ENCODE measurements at regions not wholly inside any gene's neighbourhood (a gene's known extent, or its start where the extent isn't known, plus 50 kb on each side); places are given as distances from the start of the nearest gene placed in this dataset.

GRCh38 chr13:111844222-111844671 lies 222.7 kb upstream of the SOX1 start:
- Mint-ChIP-seq H3K9me3 (peaks cover 20% of the 10 kb centered on the region), H3K27me3 (ENCODE audit: low read depth, poor library complexity) (peaks cover 27% of the 10 kb centered on the region), H3K27ac (no peak overlapping the region), H3K4me3 (no peak overlapping the region), H3K36me3 (ENCODE audit: low read depth) (no peaks in the 10 kb centered on the region), H3K4me1 (peaks cover 11% of the 10 kb centered on the region)
- TF ChIP-seq CTCF (IDR thresholded peaks at IDR 0.05) = no peak
- no peak for DNase-seq

GRCh38 chr13:111844682-111845081 lies 222.3 kb upstream of the SOX1 start:
- peaks cover 12% of the 10 kb centered on the region for H3K4me1 Mint-ChIP-seq
- DNase-seq = no peak
- H3K36me3 Mint-ChIP-seq (ENCODE audit: low read depth) = no peaks in the 10 kb centered on the region
- TF ChIP-seq CTCF (IDR thresholded peaks at IDR 0.05) = no peak
- H3K9me3 Mint-ChIP-seq = peaks cover 20% of the 10 kb centered on the region
- H3K27ac Mint-ChIP-seq = no peak overlapping the region
- H3K27me3 Mint-ChIP-seq (ENCODE audit: low read depth, poor library complexity) = peaks cover 28% of the 10 kb centered on the region
- no peak overlapping the region for H3K4me3 Mint-ChIP-seq

GRCh38 chr13:111845621-111846351 lies 221.2 kb upstream of the SOX1 start:
- H3K36me3 Mint-ChIP-seq (ENCODE audit: low read depth) = no peaks in the 10 kb centered on the region
- peaks cover 20% of the 10 kb centered on the region for H3K4me1 Mint-ChIP-seq
- TF ChIP-seq CTCF (IDR thresholded peaks at IDR 0.05) = no peak
- H3K27me3 Mint-ChIP-seq (ENCODE audit: low read depth, poor library complexity) = peaks cover 39% of the 10 kb centered on the region
- H3K9me3 Mint-ChIP-seq = peaks cover 20% of the 10 kb centered on the region
- no peak overlapping the region for H3K27ac Mint-ChIP-seq
- no peak overlapping the region for H3K4me3 Mint-ChIP-seq
- DNase-seq = no peak

GRCh38 chr13:111846391-111847159 lies 220.4 kb upstream of the SOX1 start:
- H3K4me3 Mint-ChIP-seq = no peak overlapping the region
- DNase-seq = no peak
- no peaks in the 10 kb centered on the region for H3K36me3 Mint-ChIP-seq (ENCODE audit: low read depth)
- no peak for TF ChIP-seq CTCF (IDR thresholded peaks at IDR 0.05)
- H3K4me1 Mint-ChIP-seq = peaks cover 26% of the 10 kb centered on the region
- peaks cover 40% of the 10 kb centered on the region for H3K27me3 Mint-ChIP-seq (ENCODE audit: low read depth, poor library complexity)
- H3K27ac Mint-ChIP-seq = no peak overlapping the region
- H3K9me3 Mint-ChIP-seq = peaks cover 20% of the 10 kb centered on the region

- DNase-seq = no peak
- peaks cover 40% of the 10 kb centered on the region for H3K27me3 Mint-ChIP-seq (ENCODE audit: low read depth, poor library complexity)
- H3K27ac Mint-ChIP-seq = no peak overlapping the region
- no peak overlapping the region for H3K4me3 Mint-ChIP-seq
- peaks cover 20% of the 10 kb centered on the region for H3K9me3 Mint-ChIP-seq
- no peaks in the 10 kb centered on the region for H3K36me3 Mint-ChIP-seq (ENCODE audit: low read depth)
- H3K4me1 Mint-ChIP-seq = peaks cover 32% of the 10 kb centered on the region
- TF ChIP-seq CTCF (IDR thresholded peaks at IDR 0.05) = no peak
These were observed 219.0 kb upstream of the SOX1 start for GRCh38 chr13:111847964-111848363.
